ENCODE measurements at regions not wholly inside any gene's neighbourhood (a gene's known extent, or its start where the extent isn't known, plus 50 kb on each side); places are given as distances from the start of the nearest gene placed in this dataset.
A peak's percentile ranks its signal among the peaks of the same experiment; 100 is the strongest.
"Not testable (repeated sequence)": the region's sequence is repeated elsewhere in the genome, so short reads cannot be mapped to it uniquely, and the experiment has no call there.

DNA sequence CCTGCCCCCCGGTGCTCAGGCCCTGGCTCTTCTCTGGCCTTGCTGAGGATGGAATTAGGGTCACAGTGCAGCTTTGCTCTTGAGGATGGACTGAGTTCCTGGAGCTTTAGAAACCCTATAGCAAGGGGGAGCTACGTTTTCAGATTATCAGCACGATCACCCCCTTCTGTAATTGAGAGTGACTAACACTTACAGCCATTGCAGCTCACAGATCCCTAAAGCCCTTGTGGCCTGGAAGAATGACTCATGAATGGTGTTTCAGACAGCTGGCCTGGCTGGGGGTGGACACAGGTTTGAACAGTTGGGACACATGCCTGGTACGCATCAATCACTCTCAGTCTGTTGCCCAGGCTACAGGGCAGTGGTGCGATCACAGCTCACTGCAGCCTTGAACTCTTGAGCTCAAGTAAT, 79.7 kb upstream of the IGFBP5 start:
- peak; percentile 97 for DNase-seq (ENCODE audit: low read depth)

DNA sequence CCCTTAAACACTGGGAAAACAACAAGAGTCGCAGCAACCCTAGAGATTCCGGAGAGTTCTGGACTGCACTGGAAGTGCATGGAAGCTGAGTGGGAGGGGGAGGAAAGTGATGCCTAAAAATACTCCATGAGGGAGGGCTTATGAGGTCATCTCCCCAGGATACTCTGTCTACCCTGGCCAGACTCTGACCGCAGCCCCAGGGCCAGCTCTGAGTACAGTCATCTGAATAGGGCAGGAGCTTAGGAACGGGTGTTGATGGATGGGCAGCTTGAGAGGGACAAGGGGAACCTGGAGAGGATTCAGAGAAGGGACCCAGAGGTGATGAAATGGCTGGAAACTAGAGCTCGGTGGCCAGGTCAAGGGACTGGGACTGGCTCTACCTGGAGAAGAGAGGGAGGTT, 79.3 kb upstream of the IGFBP5 start:
- peak; percentile 63 for DNase-seq (ENCODE audit: low read depth)

DNA sequence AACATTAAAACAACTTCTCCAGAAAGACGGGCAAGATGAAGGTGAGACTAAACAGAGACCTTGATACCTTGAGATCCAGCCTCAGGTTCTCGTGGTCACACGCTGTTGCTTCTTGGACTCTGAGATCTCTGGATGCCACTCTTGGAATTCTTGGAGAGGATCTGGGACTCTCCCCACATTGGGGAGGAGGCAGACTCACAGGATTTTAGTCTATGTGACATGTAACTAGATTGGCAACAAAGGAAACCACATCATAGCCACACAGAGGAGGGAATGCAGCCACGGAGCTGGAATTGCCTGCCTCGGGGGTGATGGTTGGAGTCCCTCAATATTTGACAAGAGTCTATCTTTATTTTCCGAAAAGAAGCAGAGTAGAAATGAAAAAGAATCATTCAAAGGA, 78.8 kb upstream of the IGFBP5 start:
- DNase-seq (ENCODE audit: low read depth): no peak

DNA sequence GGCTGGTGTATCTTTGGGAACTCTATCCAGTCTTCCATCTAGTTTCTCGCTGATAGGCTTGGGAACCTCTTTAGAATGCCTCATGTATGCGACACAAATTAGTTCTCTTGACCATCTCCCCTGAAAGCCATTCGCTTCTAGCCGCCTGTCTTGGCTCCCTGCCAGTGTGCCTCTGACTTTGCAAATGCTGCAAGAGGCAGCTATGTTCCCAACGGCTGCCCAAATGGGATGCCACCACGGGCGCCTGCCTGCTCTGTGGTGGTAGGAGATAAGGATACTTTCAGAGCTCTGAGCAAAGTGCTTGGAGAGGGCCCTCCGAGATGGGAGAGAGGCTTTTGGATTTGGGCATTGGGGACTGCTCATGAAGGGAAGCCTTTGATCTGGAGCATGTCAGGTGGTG, 77.7 kb upstream of the IGFBP5 start:
- DNase-seq (ENCODE audit: low read depth): no peak

DNA sequence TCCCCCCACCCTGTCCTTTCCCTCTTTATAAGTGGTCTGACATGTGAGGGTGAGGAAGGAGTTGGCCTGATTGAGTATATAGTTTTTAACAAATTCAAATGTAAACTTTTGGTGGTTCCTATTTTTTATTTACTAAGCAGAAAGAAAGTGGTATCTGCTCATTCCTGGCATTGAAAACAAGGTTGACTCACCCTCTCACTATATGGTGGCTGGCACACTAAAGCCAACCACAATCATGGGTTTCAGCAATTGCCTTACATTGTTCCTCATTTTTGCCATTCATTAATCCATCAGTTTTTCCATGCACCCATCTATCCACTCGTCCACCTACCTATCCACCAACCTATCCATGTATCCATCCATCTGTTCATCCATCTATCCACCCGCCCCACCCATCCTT, 75.4 kb upstream of the IGFBP5 start:
- no peak for DNase-seq (ENCODE audit: low read depth)

DNA sequence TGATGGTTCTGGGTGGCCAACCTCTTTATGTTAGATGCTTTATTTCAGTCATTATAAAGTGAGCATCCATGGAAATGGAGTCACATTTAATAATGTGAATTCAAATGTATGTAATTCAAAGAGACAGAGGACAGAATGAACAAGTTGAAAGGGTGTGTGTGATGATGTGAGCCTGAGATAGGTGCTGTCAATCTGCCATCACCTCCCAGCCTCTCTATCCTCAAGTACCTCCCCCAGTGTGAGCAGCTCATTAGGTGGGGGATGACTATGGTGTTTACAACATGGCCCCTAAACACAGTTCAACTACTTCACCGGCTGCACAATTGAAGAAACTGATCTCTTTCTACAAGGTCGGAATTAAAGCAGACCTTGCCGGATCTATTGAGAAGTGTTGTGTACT, 74.7 kb upstream of the IGFBP5 start:
- DNase-seq (ENCODE audit: low read depth): no peak

DNA sequence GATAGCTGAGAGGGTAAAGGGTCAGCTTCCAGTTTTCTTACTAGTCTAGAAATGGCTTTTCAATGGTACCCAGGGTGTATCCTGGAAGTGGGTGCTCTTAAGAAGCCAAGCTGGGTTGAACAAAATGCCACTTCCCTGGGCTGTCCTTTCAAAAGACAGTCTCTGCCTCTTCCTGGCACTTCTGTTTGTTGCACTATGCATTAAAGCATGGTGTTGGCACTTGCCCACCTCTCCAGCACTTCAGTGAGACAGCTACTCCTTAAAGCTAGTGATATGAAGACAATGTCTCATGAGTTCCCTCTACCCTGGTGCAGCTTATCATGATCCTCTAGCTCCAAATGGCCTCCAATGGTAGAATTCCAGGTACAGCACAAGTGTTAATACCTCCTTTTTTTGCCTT, 74.3 kb upstream of the IGFBP5 start:
- no peak for DNase-seq (ENCODE audit: low read depth)

DNA sequence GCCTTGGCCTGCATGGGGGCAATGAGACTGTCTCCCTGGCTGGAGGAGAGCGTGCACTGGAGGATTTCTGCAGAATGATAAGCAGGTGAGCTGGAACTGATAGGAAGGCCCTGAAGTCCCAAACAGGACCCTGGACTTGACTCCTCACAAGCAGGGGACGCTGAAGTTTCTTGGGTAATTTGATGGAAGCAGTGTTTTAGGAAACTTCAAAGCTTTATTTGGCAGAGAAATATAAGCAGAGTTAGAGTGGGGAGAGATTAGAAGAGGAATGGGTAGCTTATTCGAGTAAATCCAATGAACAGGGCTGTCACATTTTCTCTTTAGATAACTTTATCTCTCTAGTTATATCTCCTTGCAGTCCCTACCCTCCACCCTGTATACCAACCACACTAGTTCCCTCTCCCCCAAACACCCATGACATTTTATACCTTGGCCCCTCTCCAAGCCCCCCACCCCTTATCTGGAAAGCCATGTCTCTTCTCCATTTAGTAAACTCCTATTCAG, 73.6 kb upstream of the IGFBP5 start:
- DNase-seq (ENCODE audit: low read depth): no peak

DNA sequence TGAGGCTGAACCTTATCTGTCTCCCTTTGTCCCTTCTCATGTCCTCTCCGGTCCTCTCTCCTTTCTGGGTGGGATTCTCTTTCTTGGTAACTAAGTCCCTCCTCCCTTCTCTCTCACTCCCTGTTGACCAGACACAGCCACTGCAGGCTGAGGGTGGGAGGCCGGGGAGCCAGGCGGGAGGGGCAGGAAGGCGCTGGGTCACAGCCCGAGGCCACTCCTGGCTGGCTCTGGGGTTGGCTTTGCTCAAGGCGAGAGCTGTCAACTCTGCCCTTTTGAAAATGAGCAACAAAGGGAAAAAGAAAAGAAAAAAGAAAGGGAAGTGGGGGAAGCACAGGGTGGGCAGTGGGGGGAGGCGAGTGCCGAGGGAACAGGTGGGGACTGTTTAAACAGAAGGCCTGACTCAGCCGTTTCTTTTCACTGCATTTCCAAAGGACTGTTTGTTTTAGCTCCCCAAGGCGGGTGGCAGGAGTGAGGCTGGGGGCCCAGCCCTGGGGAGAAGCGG, 70.5 kb upstream of the IGFBP5 start:
- no peak for DNase-seq (ENCODE audit: low read depth)

DNA sequence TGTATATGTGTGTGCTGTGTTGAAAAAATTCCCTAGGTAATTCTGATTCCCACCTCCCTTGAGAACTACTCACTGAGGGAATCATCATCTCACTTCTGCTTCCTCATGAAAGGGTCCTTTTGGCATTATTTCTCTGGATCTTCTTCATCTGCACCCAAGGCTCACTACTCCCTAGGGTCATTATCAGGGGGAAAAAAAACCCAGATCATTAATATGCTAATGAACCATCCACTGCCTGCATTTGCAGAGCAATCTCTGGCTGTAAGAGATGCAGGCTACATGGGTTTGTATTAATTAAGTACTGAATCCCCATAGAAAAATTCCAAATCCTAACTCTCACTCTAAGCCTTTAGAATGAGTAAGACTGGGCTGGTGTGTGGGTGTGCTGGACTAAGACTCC, 68.0 kb upstream of the IGFBP5 start:
- no peak for DNase-seq (ENCODE audit: low read depth)

DNA sequence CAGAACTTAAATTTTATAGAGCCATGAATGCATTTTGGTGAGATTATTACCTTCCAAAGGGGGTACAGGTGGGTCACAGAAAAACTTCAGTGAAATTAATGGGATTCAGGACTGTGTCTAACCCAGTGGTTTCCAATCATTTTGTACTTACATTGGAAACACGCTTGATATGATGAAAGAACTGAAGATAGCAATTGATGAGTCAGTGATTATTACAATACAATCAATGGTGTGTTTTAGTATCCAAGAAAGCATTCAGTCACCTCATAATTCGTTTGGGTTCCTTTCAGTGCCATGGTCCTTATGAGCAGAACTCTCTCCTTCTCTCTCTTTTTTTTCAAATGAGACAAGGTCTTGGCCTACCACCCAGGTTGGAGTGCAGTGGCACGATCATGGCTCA, 66.5 kb upstream of the IGFBP5 start:
- DNase-seq (ENCODE audit: low read depth): no peak

DNA sequence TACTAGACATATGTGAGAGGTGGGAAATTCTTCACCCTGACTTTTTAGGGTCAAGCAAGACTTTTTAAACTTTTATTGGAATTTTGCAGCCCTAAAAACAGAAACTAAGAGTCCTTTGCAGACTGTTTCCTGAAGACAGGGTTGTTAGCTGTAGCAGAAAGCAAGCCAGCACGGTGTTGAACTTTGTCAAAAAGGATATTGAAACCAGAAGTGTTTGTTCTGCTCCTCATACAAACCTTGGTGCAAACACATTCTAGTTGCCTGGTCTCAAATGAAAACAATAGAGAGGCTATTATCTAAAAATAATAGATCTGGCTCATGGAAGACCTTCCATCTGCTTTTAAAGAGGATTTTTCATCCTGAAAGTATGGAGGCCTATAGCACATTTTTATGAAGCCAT, 65.8 kb upstream of the IGFBP5 start:
- DNase-seq (ENCODE audit: low read depth): no peak

DNA sequence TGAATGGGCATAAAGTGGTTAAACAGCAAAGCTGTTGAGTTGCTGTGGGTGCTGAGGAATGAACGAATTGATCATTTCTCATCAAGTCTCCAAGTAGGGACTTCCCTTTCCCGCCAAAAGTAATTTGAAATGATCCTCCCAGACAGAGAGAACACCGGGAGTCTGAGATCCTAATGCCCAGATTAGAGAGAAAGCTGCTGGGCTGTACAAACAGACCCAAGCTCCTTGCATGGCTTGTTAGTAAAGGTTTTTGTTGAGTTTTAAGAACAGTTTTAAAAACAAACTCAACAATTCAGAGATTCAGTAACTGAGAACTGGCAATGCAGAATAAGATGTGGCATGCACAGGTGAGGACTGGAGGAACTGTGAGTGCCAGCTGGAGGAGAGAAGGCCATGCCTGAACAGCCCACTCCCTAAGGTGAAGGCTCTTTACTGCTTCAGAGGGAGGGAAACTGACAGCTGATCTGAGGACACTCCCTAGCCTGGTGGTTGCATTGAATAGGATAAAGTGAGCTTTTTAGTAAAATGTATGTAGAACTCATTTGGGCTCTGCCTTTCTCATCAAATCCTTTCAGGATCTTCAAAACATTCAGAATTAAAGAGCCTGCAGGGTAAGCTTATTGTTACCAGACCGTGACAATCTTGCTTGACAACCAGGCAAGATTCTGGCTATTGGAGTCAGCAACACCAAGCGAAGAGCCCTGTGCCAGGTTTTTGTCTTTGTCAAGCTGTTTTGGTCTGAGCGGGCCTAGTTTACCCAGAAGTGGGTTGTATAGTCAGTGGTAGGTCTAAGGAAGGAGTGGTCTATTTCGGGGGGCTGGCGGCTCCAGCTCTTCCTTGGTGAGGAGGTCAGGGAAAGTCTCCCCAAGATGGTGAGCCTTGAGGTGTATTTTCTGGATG, 63.2 kb upstream of the IGFBP5 start:
- DNase-seq (ENCODE audit: low read depth): no peak

DNA sequence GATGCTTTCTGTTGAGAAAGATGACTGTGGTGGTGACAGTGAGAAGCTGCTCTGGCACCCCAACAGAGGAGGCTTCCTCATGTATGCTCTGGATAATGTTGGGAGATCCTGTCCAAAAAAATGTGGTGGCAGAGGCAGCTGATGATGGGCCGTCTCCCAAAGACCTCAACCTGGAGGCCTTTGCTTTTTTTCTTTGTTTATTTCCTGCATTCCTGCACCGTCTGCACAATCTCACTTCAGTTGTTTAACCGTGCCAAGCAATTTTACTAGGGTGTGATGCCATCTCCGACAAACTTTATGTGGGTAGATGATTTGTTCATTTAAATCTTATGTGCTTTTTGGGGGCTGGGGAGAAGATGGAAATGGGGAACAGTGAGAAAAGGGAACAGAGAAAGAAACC, 62.2 kb upstream of the IGFBP5 start:
- DNase-seq (ENCODE audit: low read depth): no peak

DNA sequence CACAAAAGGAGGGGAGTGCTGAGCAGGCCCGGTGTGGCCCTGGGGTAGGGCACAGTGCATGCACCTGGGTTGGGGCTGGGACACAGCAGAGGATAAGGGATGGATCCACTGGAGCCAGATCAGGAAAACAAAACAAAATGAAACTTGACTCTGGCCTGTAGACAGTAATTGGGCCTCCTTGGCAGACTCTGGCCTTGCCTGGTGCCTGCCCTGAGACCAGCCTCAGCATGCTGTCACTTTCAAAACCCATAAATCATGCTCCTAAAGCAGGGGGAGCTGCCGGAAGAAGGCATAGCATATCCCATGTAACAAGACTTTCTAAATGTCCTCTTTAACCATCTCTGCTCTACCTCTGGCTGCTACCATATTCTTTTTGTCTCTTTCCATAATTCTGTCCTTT, 61.1 kb upstream of the IGFBP5 start:
- no peak for DNase-seq (ENCODE audit: low read depth)

DNA sequence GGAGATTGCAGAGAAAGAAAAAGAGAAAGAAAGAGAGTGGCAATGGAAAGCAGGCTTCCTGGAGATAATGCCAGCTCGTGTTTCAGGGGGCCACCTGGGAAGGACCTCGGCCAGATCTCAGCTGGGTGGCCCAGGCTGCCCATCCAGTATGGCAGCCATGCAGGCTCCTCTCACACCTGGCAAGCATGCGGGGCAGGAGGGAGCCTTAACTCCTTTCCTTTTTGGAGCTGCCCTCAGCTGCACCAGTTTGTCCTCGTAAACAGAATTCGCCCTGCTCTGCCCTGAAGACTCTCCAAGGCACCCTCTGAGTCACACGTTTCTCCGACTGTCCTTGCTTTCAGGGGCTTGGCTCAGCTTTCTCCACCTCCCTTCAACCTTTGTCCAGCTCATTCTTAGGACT, 59.5 kb upstream of the IGFBP5 start:
- no peak for DNase-seq (ENCODE audit: low read depth)

DNA sequence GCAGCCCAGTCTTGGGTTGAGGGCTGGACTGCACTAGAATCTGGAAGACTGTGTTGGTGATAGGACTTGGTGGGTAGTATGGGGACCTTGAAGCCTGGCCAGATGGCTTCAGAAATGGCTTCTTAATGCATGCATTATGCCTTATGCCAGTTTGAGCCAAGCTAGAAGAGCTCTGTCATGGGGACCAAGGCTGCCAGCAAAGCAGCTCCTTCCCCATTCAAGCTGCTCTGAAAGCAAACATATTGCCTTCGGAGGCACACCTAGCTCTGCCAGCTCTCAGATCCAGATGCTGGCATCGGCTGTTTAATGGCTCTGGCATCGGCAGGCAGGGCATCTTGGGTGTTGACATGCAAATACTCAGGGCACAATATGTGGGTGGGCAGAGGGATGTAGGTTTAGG, 59.0 kb upstream of the IGFBP5 start:
- no peak for DNase-seq (ENCODE audit: low read depth)

DNA sequence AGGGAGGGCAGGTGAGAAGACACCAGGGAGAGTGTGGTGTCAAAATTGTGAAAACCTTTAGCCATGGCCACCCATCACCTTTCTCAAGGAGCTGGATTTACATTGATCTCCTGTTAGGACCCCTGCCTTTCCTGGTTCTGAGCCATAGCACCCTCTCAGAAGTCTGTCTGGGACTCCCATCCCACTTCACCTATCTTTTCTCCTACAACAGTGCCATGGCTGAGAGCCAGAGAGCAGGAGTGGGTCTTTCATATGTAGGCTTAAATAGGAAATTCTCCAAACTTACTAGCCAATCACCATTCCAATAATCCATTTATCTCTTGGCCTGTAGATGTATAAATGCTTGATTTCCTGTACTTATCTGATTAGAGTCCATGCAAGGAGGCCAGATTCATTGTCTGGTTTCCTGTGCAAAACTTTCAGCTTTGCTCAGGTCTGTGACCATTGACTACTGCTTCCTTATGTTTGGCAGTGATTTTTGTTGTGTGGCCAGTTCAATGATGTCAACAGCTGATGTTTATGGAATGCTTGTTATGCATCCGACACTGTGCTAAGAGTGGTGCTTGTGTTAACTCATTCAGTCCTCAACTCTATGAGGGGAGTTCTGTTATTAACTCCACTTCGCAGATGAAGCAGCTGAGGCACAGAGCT, 57.6 kb upstream of the IGFBP5 start:
- no peak for DNase-seq (ENCODE audit: low read depth)

DNA sequence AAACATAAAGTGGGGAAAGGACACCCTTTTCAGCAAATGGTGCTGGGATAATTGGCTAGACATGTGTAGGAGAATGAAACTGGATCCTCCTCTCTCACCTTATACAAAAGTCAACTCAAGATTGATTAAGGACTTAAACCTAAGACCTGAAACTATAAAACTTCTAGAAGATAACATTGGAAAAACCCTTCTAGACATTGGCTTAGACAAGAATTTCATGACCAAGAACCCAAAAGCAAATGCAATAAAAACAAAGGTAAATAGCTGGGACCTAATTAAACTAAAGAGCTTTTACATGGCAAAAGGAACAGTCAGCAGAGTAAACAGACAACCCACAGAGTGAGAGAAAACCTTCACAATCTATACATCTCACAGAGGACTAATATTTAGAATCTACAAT, 55.4 kb upstream of the IGFBP5 start:
- not testable (repeated sequence) for DNase-seq (ENCODE audit: low read depth)

DNA sequence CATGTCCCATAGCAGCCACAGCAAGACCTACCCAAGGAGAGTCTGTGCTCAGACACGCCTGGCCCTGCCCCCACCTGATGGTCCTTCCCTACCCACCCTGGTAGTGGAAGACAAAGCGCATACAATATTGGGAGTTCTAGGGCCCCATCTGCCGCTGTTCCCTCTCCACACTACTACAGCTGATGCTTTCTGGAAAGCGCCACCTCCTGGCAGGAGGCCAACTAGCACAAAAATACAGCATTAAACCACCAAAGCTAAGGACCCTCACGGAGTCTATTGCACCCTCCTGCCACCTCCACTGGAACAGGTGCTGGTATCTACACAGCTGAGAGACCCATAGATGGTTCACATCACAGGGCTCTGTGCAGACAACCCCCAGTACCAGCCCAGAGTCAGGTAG, 50.9 kb upstream of the IGFBP5 start:
- not testable (repeated sequence) for DNase-seq (ENCODE audit: low read depth)

DNA sequence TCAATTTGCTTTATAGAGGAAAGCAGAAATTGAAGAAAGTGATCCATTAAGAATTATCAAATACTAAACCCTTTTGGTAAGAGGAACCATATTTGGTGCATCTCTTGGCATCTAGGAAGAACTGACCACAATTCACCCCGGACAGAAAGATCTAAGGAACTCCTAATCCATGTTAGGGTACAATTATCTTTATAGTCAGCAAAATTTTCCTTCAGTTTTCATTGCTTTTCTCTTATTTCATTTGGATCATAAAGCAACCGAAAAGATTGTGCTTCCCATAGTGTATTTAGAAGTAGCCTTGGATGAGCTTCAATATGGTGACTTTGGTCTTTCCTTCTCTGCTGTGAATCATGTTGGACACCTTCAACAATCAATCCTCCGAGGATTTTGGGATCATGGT, 50.1 kb upstream of the IGFBP5 start:
- DNase-seq (ENCODE audit: low read depth): no peak
